GM21515 (cell line): ENCODE measurements at regions not wholly inside any gene's neighbourhood (a gene's known extent, or its start where the extent isn't known, plus 50 kb on each side); places are given as distances from the start of the nearest gene placed in this dataset.
"Not testable (repeated sequence)": the region's sequence is repeated elsewhere in the genome, so short reads cannot be mapped to it uniquely, and the experiment has no call there.

Experiments
- ATAC-seq: cut with Tn5 transposase; IDR thresholded peaks from one replicate; pipeline ENCODE4 v1.9.1; 2021; ENCODE audit not compliant: unreplicated experiment

DNA sequence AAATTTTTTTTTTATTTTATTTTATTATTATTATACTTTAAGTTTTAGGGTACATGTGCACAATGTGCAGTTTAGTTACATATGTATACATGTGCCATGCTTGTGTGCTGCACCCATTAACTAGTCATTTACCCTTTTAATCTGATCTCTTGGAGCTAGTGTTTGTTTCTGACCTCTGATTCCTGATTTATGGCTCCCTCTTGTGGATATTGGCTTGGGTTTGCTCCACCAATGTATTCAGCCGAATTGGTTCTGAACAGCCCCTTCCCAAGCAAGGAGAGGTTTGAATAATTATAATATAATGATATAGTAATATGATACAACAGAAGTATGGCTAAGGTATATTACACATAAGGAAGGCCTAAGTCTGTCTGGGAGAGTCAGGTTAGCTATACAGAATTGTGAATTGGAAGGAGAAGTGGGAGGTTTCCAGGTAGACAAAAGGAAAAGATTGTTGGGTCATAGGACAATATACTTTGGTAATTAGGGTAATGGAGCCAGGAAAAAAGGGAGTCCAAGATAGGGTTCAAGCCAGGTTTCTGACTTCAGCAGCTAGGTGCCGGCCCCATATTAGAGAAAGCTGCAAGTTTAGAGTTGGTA lies 53.1 kb upstream of the HMCN1 start:
- peak; percentile 68 for ATAC-seq

GRCh38 chr1:185680453-185680852 lies 53.7 kb upstream of the HMCN1 start:
- no peak for ATAC-seq

GRCh38 chr1:185679220-185679619 lies 55.0 kb upstream of the HMCN1 start:
- ATAC-seq, result no peak

GRCh38 chr1:185676969-185677368 lies 57.2 kb upstream of the HMCN1 start:
- ATAC-seq, result no peak

DNA sequence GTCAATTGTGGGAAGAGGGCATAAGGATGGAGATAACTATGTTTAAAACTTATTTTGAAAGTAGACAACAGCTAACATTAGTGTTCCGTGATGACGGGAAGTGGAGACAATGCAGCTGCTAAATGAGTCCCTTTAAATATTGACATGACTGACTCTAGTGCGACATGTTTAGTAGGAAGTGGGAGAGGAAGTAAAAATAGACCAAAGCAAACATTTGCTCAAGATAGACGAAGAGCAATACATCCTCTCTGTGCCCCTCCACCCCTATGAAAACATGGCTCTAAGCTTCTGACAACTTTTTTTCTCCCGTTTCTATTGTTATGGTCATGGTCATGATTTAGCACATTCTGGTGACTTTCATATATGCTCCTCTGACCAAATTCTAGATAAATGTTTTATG lies 60.0 kb upstream of the HMCN1 start:
- ATAC-seq, result peak; percentile 60

DNA sequence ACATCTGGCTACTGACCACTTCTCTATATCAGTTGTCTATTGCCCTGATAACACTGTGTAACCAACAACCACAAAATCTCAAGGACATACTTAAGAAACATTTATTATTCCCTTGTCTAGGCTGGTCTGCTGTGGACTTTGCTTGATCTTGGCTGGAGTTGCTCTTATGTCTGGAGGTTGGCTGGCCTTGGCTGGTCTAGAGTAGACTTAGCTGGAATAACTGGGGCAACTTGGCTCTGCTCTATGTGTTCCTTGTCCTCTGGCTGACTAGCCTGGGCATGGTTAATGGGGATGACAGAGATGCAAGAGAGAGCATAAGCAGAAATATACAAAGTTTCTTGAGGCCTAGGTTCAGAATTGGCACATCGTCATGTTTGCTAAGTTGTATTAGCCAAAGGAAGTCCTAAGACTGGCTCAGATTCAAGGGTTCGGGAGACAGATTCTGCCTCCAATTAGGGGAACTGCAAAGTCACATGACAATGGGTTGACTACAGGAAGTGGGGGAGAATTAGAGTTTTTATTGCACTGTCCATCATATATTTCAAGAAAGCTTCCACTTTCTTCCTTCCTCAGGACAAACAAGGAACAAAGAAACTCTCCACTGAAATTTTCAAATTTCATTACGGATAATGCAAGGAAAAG lies 61.4 kb upstream of the HMCN1 start:
- no peak for ATAC-seq

DNA sequence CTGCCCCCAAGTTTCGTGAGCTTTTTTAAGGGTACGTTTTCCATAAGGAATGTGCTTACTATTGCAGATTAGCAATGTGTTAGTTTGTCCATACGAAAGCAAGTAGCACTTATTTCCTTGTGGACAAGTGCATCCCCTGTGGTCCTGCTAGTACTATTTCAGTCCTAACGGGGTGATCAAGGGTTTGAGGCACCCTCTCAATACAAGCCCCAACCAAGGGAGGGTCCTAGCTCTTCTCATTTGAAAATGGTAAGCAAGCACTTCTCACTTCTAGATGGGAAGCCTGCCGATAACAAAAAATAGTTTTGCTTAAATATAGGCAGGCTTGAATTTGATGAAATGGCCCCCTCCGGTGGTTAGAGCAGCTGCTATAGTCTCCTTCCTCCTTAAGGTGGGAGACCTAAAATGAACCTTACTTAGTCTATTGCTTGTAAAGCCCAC lies 64.0 kb upstream of the HMCN1 start:
- ATAC-seq, result no peak

DNA sequence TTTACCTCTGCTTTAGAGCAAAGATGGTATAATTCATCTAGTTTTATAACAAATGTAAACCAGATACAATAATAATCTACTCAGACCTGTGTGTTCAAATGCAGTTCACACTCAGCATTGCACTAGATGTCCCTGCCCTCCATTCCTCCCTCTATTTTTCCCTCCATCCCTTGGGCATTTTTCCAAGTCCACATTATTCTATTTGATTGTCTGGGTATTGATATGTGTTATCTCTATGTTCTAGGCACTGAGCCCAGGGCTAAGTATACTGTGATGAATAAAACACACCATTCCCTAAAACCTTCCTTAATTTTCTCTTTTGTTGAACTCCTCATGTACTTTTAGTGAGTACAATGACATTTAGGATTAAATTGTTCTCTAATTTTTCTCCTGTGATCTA lies 66.2 kb upstream of the HMCN1 start:
- no peak for ATAC-seq

GRCh38 chr1:185666582-185666981 lies 67.6 kb upstream of the HMCN1 start:
- no peak for ATAC-seq

GRCh38 chr1:185663771-185664296 lies 70.4 kb upstream of the HMCN1 start:
- no peak for ATAC-seq

DNA sequence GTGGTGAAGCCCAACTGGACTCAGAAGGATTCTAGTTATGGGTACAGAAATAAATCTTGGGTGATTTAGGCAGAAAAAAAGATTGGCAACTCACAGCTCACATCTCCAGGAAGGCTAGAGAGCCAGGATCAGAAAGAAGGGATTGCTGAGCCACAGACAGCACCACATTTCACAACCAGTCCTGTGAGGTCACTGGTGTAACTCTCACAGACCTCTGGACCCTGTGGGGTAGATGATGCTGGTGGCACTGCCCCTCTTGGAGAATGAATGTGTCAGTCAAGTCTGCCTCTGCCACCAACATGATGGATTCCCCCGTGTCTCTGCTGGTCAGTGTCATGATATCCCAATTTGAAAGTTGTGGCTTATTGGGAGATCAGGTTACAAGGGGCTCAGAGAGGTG lies 70.9 kb upstream of the HMCN1 start:
- ATAC-seq, result no peak

- no peak for ATAC-seq
Observed at GRCh38 chr1:185661971-185662370, 72.2 kb upstream of the HMCN1 start.

DNA sequence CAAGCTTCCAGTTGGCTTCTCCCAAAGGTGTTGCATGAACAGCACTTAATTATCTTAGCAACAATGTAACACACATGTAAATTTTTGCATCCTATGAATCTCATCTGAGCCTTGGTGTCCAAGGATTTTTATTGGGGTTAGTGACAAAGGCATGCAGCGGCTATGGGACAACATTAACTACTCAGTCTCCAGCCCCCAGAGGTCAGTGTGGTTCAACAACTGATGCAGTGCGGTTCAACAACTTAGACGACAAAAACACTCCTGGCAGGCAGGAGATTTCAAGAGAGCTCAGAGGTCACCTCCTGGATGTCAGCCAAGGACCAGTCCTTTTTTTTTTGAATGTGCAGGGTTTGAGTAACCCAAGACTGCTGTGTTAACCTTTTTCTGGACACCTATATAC lies 77.5 kb upstream of the HMCN1 start:
- no peak for ATAC-seq

GRCh38 chr1:185654952-185655314 lies 79.3 kb upstream of the HMCN1 start:
- no peak for ATAC-seq

GRCh38 chr1:185654199-185654951 lies 79.8 kb upstream of the HMCN1 start:
- ATAC-seq, result no peak

DNA sequence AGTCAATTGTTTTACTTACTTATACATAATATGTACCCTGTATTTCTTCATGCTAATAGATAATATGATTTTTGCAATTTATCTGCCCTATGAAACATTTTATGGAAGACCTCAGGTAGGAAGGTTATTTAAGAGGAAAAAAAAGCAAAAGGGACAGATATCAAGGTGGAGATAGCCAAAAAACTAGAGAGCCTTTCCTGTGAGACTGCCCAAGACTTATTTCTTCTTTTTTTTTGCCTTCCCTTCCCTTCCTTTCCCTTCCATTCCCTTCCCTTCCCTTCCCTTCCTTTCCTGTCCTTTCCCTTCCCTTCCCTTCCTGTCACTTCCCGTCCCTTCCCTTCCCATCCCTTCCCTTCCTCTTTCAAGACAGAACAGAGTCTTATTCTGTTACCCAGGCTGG lies 80.6 kb upstream of the HMCN1 start:
- no peak for ATAC-seq

DNA sequence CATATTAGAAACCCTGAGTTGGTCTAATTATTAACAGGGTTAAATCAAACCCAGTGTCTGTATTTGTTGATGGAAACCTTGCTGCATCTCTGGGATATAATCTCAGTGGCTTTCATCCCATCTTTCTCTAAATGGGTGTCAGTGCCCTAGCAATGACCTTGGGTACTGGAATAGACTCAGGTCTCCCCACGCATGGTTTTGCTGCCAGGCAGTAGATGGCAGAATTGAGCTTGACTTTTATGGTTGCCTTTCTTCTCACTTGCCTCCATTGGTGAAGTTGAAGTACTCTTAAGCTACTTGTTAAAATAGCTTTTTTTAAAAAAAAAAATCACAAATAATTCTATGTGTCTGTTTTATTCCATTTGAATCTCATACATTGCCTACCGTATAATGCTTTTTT lies 81.8 kb upstream of the HMCN1 start:
- no peak for ATAC-seq

DNA sequence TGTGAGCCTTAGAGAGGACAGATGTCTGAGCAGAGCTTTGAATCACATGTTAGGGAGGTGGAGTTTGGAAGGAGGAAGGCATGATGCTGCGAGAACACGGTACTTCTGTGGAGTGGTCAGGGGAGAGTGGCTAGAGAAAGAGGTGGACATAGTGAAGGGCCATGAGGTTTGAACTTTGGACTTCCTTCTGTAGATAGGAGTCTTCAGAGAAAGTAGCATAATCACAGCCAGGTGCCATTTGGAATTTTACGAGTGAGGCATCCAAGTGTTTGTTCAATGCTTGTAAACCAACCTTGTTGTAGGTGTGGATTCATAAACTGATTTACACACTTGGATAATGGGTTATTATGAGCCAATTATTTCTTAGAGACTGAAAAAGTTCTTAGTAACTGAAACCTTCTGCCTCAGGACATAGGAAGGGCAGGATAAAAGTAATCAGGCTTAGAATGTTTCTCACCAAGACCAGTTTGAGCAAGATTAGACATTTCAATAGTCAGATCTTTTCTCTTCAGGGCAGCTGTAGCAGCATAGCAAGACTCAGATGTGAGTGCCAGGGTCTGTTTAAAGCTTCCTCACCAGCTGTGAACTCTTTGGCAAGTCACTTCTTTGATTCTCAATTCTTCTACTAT lies 83.5 kb upstream of the HMCN1 start:
- ATAC-seq, result no peak

- no peak for ATAC-seq
Observed at GRCh38 chr1:185648858-185649589, 85.2 kb upstream of the HMCN1 start.

DNA sequence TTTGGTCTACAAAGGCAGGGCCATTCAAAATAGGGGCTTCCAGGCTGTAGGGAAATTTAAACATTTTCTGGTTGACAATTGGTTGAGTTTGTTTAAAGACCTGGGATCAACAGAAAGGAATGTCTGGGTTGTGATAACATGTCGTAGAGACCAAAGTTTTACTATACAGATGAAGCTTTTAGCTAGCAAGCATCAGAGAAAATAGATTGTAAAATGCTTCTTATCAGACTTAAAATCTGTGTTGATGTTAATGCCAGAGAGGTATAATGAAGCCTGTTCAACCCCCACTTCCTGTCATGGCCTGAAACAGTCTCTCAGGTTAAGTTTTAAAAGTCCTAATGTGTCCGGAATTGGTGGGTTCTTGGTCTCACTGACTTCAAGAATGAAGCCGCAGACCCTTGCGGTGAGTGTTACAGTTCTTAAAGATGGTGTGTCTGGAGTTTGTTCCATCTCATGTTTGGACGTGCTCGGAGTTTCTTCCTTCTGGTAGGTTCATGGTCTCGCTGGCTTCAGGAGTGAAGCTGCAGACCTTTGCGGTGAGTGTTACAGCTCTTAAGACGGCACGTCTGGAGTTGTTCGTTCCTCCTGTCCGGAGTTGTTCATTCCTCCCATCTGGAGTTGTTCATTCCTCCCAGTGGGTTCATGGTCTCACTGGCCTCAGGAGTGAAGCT lies 86.5 kb upstream of the HMCN1 start:
- not testable (repeated sequence) for ATAC-seq
